ENCODE measurements at regions not wholly inside any gene's neighbourhood (a gene's known extent, or its start where the extent isn't known, plus 50 kb on each side); places are given as distances from the start of the nearest gene placed in this dataset.

DNA sequence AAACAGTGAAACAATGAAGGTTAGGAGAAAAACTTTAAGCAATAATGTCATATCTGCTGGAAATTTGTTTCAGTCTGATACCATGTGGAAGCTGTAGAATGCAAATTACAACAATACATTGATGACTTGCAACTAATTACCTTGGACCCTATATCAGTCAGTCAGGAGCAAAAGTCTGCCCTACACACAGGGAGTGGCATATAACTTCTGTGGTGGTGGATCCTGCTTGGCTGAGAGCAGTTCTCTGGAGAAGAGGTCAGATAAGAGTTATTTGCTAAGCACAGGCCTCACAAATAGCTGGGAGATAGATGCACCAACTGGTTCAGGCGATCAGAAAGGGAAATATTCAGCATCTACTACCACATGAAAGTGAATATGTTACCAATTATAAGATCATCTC, 1364.6 kb upstream of the EPHA6 start:
- TF ChIP-seq, protein P1, sequence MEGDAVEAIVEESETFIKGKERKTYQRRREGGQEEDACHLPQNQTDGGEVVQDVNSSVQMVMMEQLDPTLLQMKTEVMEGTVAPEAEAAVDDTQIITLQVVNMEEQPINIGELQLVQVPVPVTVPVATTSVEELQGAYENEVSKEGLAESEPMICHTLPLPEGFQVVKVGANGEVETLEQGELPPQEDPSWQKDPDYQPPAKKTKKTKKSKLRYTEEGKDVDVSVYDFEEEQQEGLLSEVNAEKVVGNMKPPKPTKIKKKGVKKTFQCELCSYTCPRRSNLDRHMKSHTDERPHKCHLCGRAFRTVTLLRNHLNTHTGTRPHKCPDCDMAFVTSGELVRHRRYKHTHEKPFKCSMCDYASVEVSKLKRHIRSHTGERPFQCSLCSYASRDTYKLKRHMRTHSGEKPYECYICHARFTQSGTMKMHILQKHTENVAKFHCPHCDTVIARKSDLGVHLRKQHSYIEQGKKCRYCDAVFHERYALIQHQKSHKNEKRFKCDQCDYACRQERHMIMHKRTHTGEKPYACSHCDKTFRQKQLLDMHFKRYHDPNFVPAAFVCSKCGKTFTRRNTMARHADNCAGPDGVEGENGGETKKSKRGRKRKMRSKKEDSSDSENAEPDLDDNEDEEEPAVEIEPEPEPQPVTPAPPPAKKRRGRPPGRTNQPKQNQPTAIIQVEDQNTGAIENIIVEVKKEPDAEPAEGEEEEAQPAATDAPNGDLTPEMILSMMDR (IDR thresholded peaks at IDR 0.05): no peak
- no peak for TF ChIP-seq EZH2phosphoT487 (IDR thresholded peaks at IDR 0.05)

Measured in neural progenitor cell (in vitro differentiated cells).